ENCODE measurements at regions not wholly inside any gene's neighbourhood (a gene's known extent, or its start where the extent isn't known, plus 50 kb on each side); places are given as distances from the start of the nearest gene placed in this dataset.

DNA sequence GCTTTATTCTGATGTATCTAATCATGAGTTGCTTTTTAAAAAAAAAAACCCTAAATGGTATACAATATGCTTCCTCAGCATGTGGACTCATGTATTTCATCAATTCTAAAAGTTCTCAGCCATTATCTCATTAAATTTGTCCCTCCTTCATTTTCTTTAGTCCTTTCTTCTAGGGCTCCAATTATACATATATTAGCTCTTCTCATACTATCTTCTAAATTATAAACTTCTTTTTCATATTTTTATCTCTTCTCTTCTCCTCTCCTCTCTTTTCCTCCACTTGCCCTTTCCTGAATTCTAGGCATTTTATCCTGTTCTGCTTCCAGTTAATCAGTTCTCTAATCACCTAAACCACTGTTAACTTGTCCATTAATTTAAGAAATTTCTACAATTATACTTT, 55.0 kb upstream of the IL33 start:
- Histone ChIP-seq H3K36me3 (no peaks in the 10 kb centered on the region), H3K27ac (no peak overlapping the region), H3K4me3 (no peak overlapping the region), H3K27me3 (no peaks in the 10 kb centered on the region), H3K9me3 (no peaks in the 10 kb centered on the region), H3K4me1 (no peaks in the 10 kb centered on the region)
- TF ChIP-seq, protein P1, sequence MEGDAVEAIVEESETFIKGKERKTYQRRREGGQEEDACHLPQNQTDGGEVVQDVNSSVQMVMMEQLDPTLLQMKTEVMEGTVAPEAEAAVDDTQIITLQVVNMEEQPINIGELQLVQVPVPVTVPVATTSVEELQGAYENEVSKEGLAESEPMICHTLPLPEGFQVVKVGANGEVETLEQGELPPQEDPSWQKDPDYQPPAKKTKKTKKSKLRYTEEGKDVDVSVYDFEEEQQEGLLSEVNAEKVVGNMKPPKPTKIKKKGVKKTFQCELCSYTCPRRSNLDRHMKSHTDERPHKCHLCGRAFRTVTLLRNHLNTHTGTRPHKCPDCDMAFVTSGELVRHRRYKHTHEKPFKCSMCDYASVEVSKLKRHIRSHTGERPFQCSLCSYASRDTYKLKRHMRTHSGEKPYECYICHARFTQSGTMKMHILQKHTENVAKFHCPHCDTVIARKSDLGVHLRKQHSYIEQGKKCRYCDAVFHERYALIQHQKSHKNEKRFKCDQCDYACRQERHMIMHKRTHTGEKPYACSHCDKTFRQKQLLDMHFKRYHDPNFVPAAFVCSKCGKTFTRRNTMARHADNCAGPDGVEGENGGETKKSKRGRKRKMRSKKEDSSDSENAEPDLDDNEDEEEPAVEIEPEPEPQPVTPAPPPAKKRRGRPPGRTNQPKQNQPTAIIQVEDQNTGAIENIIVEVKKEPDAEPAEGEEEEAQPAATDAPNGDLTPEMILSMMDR (IDR thresholded peaks at IDR 0.05) = no peak
- FAIRE-seq = no peak
- DNase-seq = no peak
- intact Hi-C loops (cut with DNase I) = no loop called here
- ATAC-seq = no peak

- H3K27me3 ChIP-seq = no peaks in the 10 kb centered on the region
- ATAC-seq (peak; percentile 53 to 89 (median 81)), DNase-seq (no peak), FAIRE-seq (no peak)
- H3K27ac ChIP-seq = no peak overlapping the region
- intact Hi-C loops (cut with DNase I) = no loop called here
- peaks cover 0 to 7% (median 0%) of the 10 kb centered on the region in 3 donors for H3K4me1 ChIP-seq
- H3K4me3 ChIP-seq = no peak overlapping the region
- WGBS, 2 donors = 9 to 18% methylated on average over 2 of the region's 2 CpGs
- TF ChIP-seq, protein P1 (IDR thresholded peaks at IDR 0.05) = no peak
- H3K36me3 ChIP-seq = no peaks in the 10 kb centered on the region
- no peaks in the 10 kb centered on the region for H3K9me3 ChIP-seq
Measured at GRCh38 chr9:6153425-6153824, 62.2 kb upstream of the IL33 start.

- Histone ChIP-seq H3K9me3 (no peaks in the 10 kb centered on the region), H3K4me3 (no peak overlapping the region), H3K27ac (peak overlapping the region in 1 of 4 donors; percentile 2), H3K27me3 (no peaks in the 10 kb centered on the region), H3K4me1 (peaks cover 0 to 7% (median 0%) of the 10 kb centered on the region in 3 donors), H3K36me3 (no peaks in the 10 kb centered on the region)
- TF ChIP-seq, protein P1 (IDR thresholded peaks at IDR 0.05) = no peak
- DNase-seq = no peak
- 16 to 21% methylated on average over 4 of the region's 4 CpGs for WGBS, 2 donors
- intact Hi-C loops (cut with DNase I) = no loop called here
- ATAC-seq = peak in 2 of 4 donors; percentile 29 to 36
- no peak for FAIRE-seq
Measured at GRCh38 chr9:6152788-6153187, 62.8 kb upstream of the IL33 start.

GRCh38 chr9:6150483-6150882, 65.1 kb upstream of the IL33 start:
- intact Hi-C loops (cut with DNase I) = no loop called here
- Histone ChIP-seq H3K36me3 (no peaks in the 10 kb centered on the region), H3K4me1 (peaks cover 0 to 7% (median 0%) of the 10 kb centered on the region in 3 donors), H3K4me3 (no peak overlapping the region), H3K27me3 (no peaks in the 10 kb centered on the region), H3K27ac (no peak overlapping the region), H3K9me3 (no peaks in the 10 kb centered on the region)
- ATAC-seq (no peak), FAIRE-seq (no peak), DNase-seq (no peak)
- 53 to 78% methylated on average over 2 of the region's 2 CpGs for WGBS, 2 donors
- TF ChIP-seq, protein P1 (IDR thresholded peaks at IDR 0.05) = no peak

- WGBS, 2 donors = 90% methylated on average over 9 of the region's 9 CpGs
- Histone ChIP-seq H3K4me3 (no peak overlapping the region), H3K27ac (no peak overlapping the region), H3K9me3 (no peaks in the 10 kb centered on the region), H3K4me1 (peaks cover 0 to 7% (median 0%) of the 10 kb centered on the region in 3 donors), H3K27me3 (no peaks in the 10 kb centered on the region), H3K36me3 (no peaks in the 10 kb centered on the region)
- TF ChIP-seq, protein P1 (IDR thresholded peaks at IDR 0.05) = no peak
- FAIRE-seq (no peak), ATAC-seq (no peak), DNase-seq (no peak)
- intact Hi-C loops (cut with DNase I) = no loop called here
Measured at GRCh38 chr9:6149315-6149714, 66.3 kb upstream of the IL33 start.

Measured in pancreas (tissue), 10 donors.